GM23338 (cell line): ENCODE measurements at regions not wholly inside any gene's neighbourhood (a gene's known extent, or its start where the extent isn't known, plus 50 kb on each side); places are given as distances from the start of the nearest gene placed in this dataset.

Source experiments
- ATAC-seq: fragments of 200-7000 bp; cut with Tn5 transposase; 3 replicates; pipeline ENCODE4 v1.9.1; 2020
- DNase-seq: peaks from one replicate; pipeline ENCODE4 v3.0.0-alpha.2; 2015; ENCODE audit warnings: low spot score
- H2AFZ ChIP-seq: fragments of 200-600 bp; sonication (generic); 2 replicates; pipeline ENCODE4 v1.8.0; 2016; ENCODE audit warnings: antibody characterized with exemption, mild to moderate bottlenecking, moderate library complexity
- H3F3A ChIP-seq: fragments of 200-600 bp; sonication (generic); replicated peaks from 2 replicates; pipeline ENCODE4 v1.8.0; 2017; ENCODE audit warnings: antibody characterized with exemption, mixed run types, low read depth
- H3K27ac ChIP-seq: fragments of 200-600 bp; sonication (generic); 2 replicates; pipeline ENCODE4 v1.6.1; 2016; ENCODE audit warnings: low read depth
- H3K27me3 ChIP-seq: fragments of 200-600 bp; sonication (generic); 2 replicates; pipeline ENCODE4 v1.8.0; 2016; ENCODE audit warnings: mild to moderate bottlenecking, mixed run types, moderate library complexity; ENCODE audit not compliant: insufficient read depth
- H3K36me3 ChIP-seq: fragments of 200-600 bp; sonication (generic); 2 replicates; pipeline ENCODE4 v1.8.0; 2016; ENCODE audit warnings: mild to moderate bottlenecking; ENCODE audit not compliant: insufficient read depth
- H3K4me1 ChIP-seq: fragments of 200-600 bp; sonication (generic); 2 replicates; pipeline ENCODE4 v1.8.0; 2016; ENCODE audit warnings: mild to moderate bottlenecking, moderate library complexity; ENCODE audit not compliant: insufficient read depth
- H3K4me2 ChIP-seq: fragments of 200-600 bp; sonication (generic); 2 replicates; pipeline ENCODE4 v1.7.1; 2017; ENCODE audit warnings: mixed run types
- H3K4me3 ChIP-seq: fragments of 200-600 bp; sonication (generic); 2 replicates; pipeline ENCODE4 v1.6.1; 2016; ENCODE audit warnings: mixed run types
- H3K79me2 ChIP-seq: fragments of 200-600 bp; sonication (generic); replicated peaks from 2 replicates; pipeline ENCODE4 v1.8.0; 2017; ENCODE audit warnings: mild to moderate bottlenecking; ENCODE audit not compliant: insufficient read depth
- H3K9me2 ChIP-seq: fragments of 200-600 bp; sonication (generic); 2 replicates; pipeline ENCODE4 v1.8.0; 2017; ENCODE audit not compliant: insufficient read depth
- H4K20me1 ChIP-seq: fragments of 200-600 bp; sonication (generic); replicated peaks from 2 replicates; pipeline ENCODE4 v1.8.0; 2017; ENCODE audit warnings: mild to moderate bottlenecking; ENCODE audit not compliant: insufficient read depth
- H3K27ac Mint-ChIP-seq: 2 replicates; pipeline ENCODE4 v1.8.0; 2020; ENCODE audit warnings: inconsistent platforms, mild to moderate bottlenecking, moderate library complexity, mixed read lengths
- H3K27me3 Mint-ChIP-seq: 3 replicates; pipeline ENCODE4 v1.8.0; 2022; ENCODE audit warnings: low read depth, mild to moderate bottlenecking, moderate library complexity, mixed read lengths, inconsistent platforms; ENCODE audit not compliant: insufficient read depth, poor library complexity
- H3K36me3 Mint-ChIP-seq: 3 replicates; pipeline ENCODE4 v1.8.0; 2021; ENCODE audit warnings: low read depth, mild to moderate bottlenecking, inconsistent platforms, moderate library complexity, mixed read lengths
- H3K4me1 Mint-ChIP-seq: 3 replicates; pipeline ENCODE4 v1.8.0; 2020; ENCODE audit warnings: mild to moderate bottlenecking, inconsistent platforms, mixed read lengths
- H3K4me3 Mint-ChIP-seq: 3 replicates; pipeline ENCODE4 v1.8.0; 2021; ENCODE audit warnings: moderate library complexity, mild to moderate bottlenecking, inconsistent platforms, mixed read lengths
- H3K9me3 Mint-ChIP-seq: 3 replicates; pipeline ENCODE4 v1.8.0; 2020; ENCODE audit warnings: moderate library complexity, mild to moderate bottlenecking, inconsistent platforms, mixed read lengths
- CTCF ChIP-seq, 2 experiments: fragments of 200-600 bp in 1 of 2; sonication (generic) in 1 of 2; conservative IDR thresholded peaks; 2 replicates each; pipeline versions ENCODE4 v1.5.1 to v1.6.1; 2016 to 2017; ENCODE audit warnings: antibody characterized with exemption in 2 of 2, low read depth in 2 of 2, mild to moderate bottlenecking in 2 of 2, moderate library complexity in 1 of 2
- EZH2 ChIP-seq: fragments of 200-600 bp; sonication (generic); IDR thresholded peaks from one replicate; pipeline ENCODE4 v1.8.0; 2017; ENCODE audit warnings: antibody characterized with exemption, mild to moderate bottlenecking, low read depth; ENCODE audit not compliant: unreplicated experiment
- EZH2phosphoT487 ChIP-seq: fragments of 200-600 bp; sonication (generic); IDR thresholded peaks from one replicate; pipeline ENCODE4 v1.8.1; 2018; ENCODE audit warnings: antibody characterized with exemption; ENCODE audit not compliant: unreplicated experiment
- NANOG ChIP-seq: IDR thresholded peaks from 2 replicates; pipeline ENCODE4 v1.6.1; 2016; ENCODE audit warnings: antibody characterized with exemption, borderline replicate concordance
- REST ChIP-seq: IDR thresholded peaks from one replicate; pipeline ENCODE4 v1.6.1; 2018; ENCODE audit warnings: antibody characterized with exemption; ENCODE audit not compliant: unreplicated experiment
- STAT1 ChIP-seq: IDR thresholded peaks from one replicate; pipeline ENCODE4 v1.6.1; 2016; ENCODE audit warnings: antibody characterized with exemption; ENCODE audit not compliant: unreplicated experiment
- ZNF462 ChIP-seq: fragments of 250-450 bp; sonication (Bioruptor Pico); IDR thresholded peaks from 2 replicates; pipeline ENCODE4 v1.5.0; 2020; ENCODE audit warnings: mild to moderate bottlenecking, moderate library complexity

GRCh38 chr2:138959031-138959430 is 178.8 kb upstream of the NXPH2 start:
- Histone ChIP-seq H2AFZ (no peak overlapping the region), H3K36me3 (no peaks in the 10 kb centered on the region), H3K79me2 (no peaks in the 10 kb centered on the region), H3K9me2 (0 out of 2 replicates have a peak, but pooled peaks cover 3% of the 10 kb centered on the region), H3K27me3 (no peaks in the 10 kb centered on the region), H3K4me1 (peaks cover 29% of the 10 kb centered on the region), H3K4me2 (peak overlapping the region; percentile 54; the same call in 1 of the 2 replicates), H3K27ac (no peak overlapping the region), H4K20me1 (no peaks in the 10 kb centered on the region), H3K4me3 (no peak overlapping the region), H3F3A (no peaks in the 10 kb centered on the region)
- no peak for TF ChIP-seq EZH2phosphoT487
- no peak for TF ChIP-seq CTCF (conservative IDR thresholded peaks at IDR 0.05; ENCODE audit: low read depth in 2 of 2)
- no peak for TF ChIP-seq STAT1
- TF ChIP-seq EZH2, result no peak
- no peak for TF ChIP-seq NANOG
- peaks cover 15% of the 10 kb centered on the region for H3K9me3 Mint-ChIP-seq
- H3K4me3 Mint-ChIP-seq, result no peak overlapping the region
- peaks cover 2% of the 10 kb centered on the region for H3K27me3 Mint-ChIP-seq
- H3K27ac Mint-ChIP-seq, result no peak overlapping the region
- DNase-seq, result peak; percentile 1
- peaks cover 23% of the 10 kb centered on the region; the same call in 2 of the 3 replicates for H3K36me3 Mint-ChIP-seq
- H3K4me1 Mint-ChIP-seq, result peaks cover 20% of the 10 kb centered on the region
- no peak for ATAC-seq

GRCh38 chr2:138956116-138956515 is 175.9 kb upstream of the NXPH2 start:
- H3K36me3 Mint-ChIP-seq, result peaks cover 26% of the 10 kb centered on the region; the same call in 2 of the 3 replicates
- peak overlapping the region; percentile 58; the same call in 1 of the 2 replicates for H3K27ac Mint-ChIP-seq
- H3K9me3 Mint-ChIP-seq, result peaks cover 16% of the 10 kb centered on the region
- H3K4me3 ChIP-seq, result no peak overlapping the region
- H3K27ac ChIP-seq, result no peak overlapping the region
- DNase-seq (peak; percentile 12), ATAC-seq (no peak; the same call in 2 of the 3 replicates)
- 0 out of 2 replicates have a peak, but pooled peaks cover 12% of the 10 kb centered on the region for H3K9me2 ChIP-seq
- TF ChIP-seq ZNF462 (CRISPR knock-in tag), result no peak
- TF ChIP-seq REST, result no peak
- H3K4me3 Mint-ChIP-seq, result no peak overlapping the region
- H2AFZ ChIP-seq, result no peak overlapping the region
- H4K20me1 ChIP-seq, result no peaks in the 10 kb centered on the region
- H3K79me2 ChIP-seq, result no peaks in the 10 kb centered on the region
- no peaks in the 10 kb centered on the region for H3K27me3 ChIP-seq
- H3F3A ChIP-seq, result no peaks in the 10 kb centered on the region
- peaks cover 20% of the 10 kb centered on the region for H3K4me1 Mint-ChIP-seq
- H3K4me1 ChIP-seq, result peaks cover 29% of the 10 kb centered on the region
- peak overlapping the region; percentile 22; the same call in 1 of the 2 replicates for H3K4me2 ChIP-seq
- H3K36me3 ChIP-seq, result no peaks in the 10 kb centered on the region
- H3K27me3 Mint-ChIP-seq, result no peaks in the 10 kb centered on the region
